Effector CD4-positive, alpha-beta T cell (primary cell): ENCODE measurements at regions not wholly inside any gene's neighbourhood (a gene's known extent, or its start where the extent isn't known, plus 50 kb on each side); places are given as distances from the start of the nearest gene placed in this dataset.

Experiments used
- DNase-seq: peaks from one replicate; pipeline ENCODE4 v3.0.0-alpha.2; 2020

DNA sequence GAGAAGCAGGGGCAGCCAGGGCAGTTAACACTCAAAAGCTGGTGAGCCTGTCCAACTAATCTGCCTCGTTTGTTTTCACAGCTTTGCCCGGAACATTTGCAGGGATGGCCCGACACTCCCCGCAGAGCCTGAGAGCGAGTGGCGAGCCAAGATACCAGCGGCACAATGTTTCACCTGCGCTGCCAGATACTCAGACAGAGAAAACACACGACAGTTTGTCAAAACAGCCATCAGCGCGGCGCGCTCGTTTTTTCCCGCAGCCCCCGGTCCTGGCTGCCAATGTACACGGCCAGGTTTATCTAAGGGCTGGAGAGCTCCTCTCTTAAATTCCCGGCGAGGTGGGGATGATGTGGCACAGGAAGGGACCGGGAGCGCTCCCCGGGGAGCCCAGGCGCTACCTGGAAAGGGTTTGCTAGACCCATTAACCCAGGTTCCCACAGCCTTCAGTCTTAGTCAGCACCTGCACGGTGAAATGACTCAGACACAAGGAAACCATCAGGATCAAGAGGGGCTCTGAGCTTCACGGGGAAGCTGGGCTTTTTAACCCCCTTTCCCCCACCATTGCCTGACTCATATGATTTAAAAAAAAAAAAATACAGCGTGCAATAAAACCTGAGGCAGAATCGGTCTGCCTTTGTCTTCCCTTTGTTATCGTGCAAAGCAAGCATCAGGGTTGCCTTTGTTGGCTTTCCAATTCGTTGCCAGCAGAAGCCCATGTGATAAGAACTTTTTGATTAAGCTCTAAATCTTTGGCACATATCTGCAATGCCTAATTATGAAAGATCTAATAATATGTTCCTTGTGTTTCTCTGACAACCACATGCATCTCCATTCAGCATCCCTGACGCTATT, 186.2 kb downstream of the EFNB2 start:
- no peak for DNase-seq

DNA sequence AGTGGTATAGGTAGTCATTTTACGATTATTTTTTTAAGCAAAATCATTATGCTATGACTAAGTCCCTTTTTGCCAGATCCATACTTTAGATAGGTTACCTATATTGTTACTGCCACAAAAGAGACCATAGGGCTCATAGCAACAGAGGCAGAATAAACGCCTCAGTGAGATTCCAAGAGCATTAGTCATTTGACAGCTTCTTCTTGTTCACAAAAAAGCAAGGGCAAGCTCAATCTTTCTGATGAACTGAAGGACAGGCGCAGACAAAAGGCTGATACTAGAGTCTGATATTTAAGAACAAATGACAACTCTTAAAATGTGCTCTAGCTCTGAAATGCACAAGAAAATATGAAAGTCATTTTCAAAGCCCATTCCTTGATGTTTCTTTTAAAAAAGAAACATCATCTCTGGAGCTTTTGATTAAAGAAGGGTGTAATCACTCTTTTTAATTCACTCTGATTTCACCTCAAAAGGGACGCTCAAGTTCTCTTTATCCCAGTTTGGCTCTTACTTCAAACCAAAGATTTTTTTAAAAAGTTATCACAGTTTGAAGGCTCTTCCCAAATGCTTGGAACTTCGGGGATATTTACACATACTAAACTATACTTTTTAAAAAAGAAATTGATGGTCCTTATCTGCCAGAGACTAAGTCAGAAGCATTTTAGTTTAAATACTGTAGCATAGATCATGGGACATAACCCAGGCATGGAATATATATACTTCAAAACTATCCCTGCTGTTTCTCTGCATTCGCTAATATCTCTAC, 187.2 kb downstream of the EFNB2 start:
- DNase-seq: no peak

DNA sequence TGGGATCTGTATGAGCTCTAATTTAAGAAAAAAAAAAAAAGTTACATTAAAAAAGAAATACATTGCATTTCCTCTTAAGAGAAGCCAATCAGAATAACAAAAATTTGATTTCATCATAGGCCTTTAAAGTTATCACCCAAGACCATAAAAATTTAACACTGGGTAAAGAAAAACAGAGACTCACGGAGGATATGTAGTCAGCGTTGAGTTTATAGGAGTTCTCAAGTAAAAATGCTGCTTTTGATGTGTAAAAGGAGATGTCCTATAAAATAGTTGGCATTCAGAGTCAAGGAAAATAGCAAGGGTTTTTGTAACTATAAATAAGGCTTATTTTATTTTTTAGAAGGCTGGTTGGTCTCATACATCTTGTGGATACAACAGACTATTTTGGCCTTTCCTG, 191.1 kb downstream of the EFNB2 start:
- no peak for DNase-seq

DNA sequence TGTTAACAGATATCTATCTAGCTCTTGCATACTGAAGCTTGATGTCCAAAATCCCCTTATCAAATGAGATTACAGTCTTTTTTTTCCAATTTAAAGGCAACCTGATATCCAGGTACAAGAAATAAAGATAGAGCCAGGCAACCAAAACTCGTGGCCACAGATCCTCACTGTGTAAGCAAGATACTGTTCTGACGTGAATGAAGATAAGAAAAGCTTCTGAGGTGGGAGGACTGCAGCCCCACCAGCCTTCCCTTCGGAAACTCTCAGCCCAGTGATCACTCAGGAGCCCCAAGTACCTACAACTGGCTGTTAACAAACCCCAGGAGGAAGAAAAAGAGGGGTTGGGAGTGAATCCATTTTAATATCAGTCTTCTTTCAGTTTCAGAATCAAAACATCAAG, 191.6 kb downstream of the EFNB2 start:
- DNase-seq: no peak

DNA sequence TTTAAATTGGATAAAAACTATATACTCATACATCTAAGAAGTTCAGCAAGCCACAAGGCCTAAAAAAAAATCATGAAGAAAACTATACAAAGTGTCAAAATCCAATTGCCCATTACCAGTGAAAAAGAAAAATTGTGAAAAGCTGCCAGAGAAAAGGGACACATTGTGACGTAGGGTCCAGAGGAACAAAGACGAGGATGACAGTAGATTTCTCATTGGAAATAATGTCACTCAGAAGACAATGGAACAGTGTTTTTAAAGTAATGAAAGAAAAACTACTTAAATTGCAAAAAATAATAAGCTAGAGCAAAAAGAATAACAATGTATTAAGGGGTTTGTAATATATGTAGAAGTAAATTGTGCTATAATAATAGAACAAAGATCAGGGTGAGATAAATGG, 195.2 kb downstream of the EFNB2 start:
- no peak for DNase-seq

DNA sequence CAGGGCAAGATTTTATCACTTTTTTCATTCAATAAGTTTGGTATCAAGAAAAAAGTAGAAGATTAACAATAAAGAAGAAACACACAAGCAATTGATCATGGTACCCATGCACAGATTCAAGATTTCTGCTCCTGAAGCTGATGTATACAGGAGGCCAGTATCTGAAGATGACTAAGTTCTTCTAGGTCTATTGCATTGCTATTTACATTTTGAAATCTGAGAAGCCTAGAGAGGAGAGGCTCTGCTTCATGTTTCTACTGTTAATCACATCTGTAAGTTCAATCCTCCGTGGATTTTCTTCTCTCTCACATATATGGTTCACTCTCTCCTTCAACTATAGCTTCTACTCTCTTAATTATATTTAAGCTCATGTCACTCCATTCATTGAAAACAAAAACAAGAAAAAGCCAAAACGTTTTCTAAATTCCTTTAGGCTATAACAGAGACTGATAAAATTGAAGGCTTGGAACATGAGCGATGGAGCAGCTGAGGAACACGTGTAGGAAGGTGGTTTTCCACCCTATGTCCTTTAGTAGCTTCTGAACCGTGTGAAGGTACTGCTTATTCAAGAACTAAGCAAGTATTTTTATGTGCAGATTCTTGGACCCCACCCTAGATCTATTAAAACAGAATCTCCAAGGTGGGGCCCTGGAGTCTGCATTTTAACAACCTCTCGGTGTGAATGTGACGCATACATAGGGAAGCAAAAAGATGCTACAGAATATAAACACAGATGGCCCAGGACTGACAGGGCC, 198.2 kb downstream of the EFNB2 start:
- DNase-seq: no peak

DNA sequence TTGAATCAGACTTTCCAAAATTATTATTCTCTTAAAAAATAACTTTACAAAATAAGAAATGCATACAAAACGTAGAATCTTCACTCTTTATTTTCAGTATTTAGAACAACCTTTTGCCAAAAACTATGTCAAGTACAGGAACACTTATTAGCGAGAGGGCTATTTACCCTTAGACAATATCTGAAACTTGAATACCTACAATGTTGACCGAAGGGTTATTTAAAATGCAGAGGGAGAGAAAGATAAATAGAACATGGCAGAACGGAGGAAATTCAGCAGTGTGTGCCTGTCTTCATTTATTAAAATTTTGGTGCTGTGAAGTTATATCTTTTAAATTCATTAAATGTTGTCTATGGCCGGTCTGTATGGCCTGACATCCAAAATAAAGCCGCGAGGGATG, 198.8 kb downstream of the EFNB2 start:
- DNase-seq: no peak

DNA sequence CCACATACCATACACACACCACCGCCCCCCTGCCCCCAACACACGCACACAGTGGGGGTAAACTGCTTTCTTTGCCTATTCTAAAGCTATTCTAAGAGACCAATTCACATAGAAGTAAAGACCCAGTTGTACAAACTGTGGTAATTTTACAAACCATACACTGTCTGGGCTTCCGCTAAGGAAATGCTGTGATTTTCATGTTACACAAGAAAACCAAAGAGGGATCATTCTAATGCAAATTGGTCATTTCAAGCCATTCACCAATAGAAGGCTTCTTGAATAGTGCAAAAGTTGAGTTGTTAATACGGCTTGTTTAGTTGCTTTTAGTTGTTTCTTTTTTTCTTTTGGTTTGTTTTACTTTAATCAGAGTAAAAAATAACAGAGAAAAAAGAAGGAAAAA, 202.8 kb downstream of the EFNB2 start:
- DNase-seq: no peak

DNA sequence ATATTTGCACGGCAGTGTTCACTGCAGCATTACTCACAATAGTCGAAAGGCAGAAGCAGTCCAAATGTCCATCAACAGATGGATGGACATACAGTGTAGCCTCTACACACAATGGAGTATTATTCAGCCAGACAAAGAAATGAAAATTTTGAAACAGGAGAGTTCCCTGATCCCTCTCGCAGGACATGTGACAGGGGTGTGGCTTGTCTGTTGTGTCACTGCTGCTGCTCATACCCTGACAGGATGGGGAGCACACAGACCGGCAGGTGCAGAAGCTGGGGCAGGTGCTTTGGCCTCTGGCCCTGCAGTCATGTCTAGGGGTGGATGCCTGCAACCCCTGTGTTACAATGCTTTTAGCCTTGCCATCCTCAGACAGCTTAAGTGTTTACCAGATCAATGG, 204.3 kb downstream of the EFNB2 start:
- DNase-seq: no peak

DNA sequence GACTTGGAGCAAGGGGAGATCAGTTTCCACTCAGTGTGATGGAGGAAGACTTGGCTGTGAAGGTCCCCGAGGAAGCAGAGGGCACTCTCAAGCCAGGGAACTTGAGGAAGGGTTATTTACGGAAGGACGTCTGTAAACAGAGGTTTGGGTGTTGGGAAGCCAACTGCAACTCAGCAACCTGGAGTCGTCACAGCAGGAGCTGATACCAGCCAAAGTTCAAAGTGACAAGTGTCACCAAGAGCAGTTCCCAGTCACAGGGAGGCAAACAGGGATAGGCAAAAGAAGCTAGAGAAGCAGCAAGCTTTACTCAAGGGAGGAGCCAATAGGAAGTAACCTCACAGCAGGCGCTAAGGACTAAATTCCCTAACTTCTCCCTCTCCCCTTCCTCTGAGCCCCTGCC, 205.5 kb downstream of the EFNB2 start:
- DNase-seq: no peak

DNA sequence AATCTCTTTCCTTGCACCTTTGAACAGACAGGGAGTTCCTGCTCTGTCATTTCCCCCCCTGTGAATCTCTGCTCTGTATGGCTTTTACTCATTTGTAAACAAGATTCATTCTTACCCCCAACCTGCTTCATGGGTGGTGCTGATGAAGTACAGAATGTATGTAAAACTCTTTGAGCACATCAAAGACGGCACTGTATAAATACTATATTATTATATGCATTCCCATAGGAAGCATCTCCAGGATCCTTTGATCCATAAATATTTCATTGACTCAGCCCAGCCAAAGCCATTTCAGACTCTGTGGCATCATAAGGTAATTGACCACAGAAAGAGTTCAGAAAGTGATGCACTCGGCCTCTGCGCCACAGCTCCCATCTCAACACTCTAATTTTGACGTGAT, 208.7 kb downstream of the EFNB2 start:
- no peak for DNase-seq

DNA sequence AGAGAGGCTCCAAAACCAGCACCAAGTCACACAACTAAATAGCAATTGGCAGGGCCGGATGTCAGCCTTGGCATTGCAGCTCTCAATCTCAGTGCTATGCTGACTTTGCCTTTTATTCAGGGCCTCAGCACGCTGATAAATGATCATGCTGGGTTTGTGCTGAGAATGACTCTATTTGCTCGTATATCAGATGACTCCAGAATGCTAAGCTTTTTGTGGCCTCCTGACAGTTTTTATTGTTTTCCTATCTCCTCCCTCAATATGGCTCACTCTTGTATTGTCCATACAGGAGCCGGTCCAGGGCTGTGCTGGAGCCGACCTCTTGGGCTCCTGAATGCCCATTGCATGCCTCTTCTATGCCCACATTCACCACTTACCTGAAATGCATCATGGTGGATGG, 211.0 kb downstream of the EFNB2 start:
- DNase-seq: no peak

DNA sequence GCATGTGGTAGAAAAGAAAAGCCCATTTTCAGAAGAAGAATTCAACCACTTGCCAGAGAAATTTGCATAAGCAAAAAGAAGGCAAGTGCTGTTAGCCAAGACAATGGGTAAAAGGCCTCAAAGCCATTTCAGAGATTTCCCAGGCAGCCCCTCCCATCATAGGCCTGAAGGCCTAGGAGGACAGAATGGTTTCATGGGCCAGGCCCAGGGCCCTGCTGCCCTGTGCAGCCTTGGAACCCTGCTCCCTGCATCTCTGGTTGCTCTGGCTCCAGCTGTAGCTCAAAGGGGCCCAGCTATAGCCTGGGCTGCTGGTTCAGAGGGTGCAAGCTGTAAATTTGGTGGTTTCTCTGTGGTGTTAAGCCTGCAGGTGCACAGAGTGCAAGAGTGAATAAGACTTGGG, 212.8 kb downstream of the EFNB2 start:
- DNase-seq: no peak

DNA sequence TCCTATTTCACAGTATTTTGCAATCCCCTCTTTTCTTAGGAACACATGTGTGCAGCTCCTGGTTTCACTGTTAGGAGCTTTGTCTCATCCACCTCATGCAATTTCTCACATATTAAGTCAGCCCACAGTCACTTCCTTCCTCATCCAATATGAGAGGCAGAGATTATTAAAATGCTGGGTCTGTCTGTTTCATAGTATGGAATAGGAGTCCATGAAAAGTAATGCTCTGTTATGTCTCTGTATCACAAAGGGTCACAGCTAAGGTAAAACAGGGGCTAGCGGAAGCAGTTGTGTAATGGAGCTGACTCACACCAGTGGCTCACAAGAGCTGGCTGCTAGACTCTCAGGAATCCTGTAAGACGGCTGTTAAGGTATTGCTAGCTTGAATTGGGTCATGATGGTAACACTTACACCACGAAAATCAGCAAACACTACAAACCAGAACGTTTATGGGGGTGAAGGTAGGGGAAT, 216.5 kb downstream of the EFNB2 start:
- no peak for DNase-seq

DNA sequence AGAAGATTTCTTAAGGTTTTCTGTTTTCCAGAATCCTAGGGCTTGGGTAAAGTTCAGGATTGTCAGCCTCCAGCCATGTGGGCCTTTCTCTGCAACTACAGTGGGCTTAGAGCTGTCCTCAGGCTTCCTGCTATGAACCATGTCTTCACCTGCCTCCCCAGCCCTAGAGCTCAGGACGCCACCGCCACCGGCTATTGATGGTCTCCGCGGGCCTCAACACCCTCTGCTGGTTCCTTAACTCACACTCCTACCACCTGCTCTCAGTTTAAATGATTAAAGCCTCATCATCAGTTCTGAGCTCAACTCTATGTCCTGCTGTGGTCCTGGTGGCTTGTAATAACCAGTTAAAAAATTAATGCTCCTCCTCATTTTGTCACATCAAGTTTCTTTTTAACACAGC, 221.0 kb downstream of the EFNB2 start:
- no peak for DNase-seq

DNA sequence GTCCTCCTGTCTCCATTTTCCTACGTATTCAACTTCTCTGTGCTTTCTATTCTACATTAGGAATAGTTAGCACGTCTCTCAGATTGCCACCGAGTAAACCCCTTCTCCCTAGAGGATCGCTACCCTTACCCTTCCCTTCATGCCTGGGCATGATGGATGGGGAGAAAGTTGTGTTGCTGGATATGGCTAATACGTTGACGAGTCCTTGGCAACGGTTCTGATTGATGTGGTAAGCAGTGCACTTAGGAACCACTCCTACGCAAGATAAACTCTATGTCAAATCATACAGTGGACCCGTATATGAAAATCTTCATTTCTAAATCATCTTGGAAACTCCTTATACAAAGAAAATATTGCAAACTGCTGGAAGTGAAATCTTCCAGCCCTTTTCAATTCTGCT, 224.5 kb downstream of the EFNB2 start:
- DNase-seq: no peak

DNA sequence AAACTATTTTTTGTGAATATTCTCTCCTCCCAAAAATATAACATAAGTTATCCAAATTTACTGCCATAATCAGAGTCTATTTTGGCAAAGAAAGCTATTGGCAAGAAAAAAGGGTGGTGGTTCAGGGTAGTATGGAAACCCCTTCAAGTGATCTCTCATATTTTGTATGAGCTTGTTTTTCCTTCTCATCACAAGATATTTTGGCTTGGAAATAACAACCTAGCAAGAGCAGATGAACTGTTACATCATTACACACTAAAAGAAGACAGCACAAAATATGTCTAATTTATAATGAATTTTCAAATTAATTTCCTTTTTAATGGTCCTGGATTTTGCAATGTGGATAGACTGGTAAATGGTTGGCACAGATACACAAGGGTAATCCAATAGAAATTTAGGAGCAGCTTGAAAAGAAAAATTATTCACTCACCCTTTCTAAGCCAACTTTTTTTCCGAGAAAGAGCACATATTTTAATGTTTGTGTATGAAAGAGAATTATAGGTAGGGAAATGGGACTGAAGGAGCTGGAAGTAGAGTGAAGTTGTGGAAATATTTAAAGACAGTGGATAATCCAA, 225.1 kb downstream of the EFNB2 start:
- no peak for DNase-seq

DNA sequence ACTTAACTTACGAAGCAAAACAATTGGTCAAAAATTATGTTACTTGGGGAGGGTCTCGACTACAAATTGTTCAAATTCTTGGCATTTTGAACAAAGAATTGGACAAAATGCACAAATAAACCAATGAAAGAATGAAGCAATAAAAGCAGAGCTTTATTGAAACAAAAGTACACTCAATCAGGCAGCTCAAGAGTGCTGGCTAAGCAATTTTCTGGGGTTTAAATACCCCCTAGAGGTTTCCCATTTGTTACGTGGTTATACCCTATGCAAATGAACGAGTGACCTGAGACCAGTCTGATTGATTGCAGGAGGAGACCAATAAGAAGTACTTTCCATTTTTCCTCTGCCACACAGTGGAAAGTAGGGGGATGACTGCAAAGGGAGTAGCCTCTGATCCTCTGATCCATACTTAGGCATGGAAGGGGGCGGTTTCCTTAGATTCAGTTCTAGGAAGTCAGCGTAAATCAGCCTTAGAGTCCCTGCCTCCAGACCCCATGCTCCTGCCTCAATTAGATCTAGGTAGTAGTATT, 228.6 kb downstream of the EFNB2 start:
- DNase-seq: no peak

DNA sequence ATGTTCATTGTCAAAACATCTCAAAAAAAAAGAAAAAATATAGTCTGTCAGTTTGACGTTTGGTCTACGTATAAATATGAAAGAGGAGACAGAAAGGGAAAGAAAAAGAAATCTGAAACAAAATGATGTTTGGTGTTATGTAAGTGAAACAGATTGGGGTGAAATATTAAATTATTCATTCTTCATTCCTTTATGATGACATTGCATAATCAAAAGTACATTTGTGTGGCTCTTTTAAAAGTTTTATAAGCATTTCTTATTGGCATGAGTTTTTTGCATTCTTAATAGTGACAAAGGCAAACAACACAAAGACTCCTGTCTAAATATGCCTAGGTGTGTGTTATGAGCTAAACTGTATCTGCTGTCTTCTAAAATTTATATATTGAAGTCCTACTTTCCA, 232.6 kb downstream of the EFNB2 start:
- no peak for DNase-seq

DNA sequence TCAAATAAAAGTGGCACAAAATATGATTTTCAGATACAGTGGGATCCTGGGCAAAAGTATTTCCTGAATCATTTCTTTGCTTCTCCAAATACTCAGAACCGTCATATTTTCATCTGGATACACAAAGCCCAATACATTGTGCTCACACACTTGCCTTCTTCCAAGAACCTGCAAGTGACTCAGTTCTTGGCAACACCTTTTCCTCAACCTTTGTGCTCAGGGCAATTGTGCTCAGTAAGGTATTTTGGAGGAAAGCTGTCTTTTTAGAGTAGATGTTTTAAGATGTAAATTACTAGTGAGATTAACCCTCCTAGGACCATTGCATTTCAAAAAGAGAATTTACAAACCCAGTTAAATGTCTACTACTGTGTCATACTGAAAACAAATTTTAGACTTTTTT, 233.5 kb downstream of the EFNB2 start:
- no peak for DNase-seq

DNA sequence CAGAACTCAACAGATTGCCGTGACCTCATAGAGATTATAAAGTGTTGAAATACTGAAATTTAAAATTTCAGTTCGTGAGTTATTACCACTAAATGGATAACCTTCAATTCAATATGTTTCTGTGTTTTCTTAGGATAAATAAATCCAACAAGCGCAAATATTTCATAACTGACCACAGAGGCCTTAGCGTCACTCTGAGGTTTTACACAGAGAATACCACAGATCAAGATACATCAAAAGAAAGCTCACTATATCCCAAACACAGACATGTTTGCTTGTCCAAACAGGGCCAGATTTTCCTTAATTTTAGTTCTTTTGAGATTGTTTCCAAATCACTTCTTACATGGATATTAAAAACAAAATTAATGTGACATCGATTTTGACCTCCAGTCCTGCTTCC, 235.8 kb downstream of the EFNB2 start:
- no peak for DNase-seq

DNA sequence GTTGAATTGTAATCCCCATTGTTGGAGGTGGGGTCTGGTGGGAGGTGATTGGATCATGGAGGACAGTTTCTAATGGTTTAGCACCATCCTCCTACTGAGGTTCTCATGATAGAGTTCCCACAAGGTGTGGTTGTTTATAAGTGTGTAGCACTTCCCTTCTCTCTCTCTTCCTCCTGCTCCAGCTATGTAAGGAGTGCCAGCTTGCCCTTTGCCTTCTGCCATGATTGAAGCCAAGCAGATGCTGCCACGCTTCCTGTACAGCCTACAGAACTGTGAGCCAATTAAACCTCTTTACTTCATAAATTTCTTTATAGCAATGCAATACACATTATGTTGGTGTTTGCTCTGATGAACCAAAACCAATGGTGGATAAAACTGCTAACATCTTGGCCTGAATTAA, 238.2 kb downstream of the EFNB2 start:
- DNase-seq: no peak

DNA sequence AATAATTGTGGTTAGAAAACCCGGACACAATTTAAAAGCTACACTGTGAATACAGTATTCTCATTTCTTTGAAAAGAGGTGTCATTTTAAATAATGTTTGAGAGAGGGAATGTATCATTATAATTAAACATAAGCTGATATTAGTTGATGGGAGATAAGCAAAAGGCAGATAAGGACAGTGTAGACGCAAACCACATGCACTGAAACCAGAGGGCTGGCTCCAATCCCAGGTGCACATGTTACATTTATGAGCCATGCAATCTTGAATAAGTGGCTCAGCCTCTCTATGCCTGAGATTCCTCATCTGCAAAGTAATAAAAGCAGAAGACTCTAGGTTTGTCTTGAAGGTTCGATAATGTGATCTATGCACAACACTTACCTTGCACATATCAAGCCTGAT, 238.7 kb downstream of the EFNB2 start:
- DNase-seq: no peak
